ENCODE measurements at regions not wholly inside any gene's neighbourhood (a gene's known extent, or its start where the extent isn't known, plus 50 kb on each side); places are given as distances from the start of the nearest gene placed in this dataset.

- H3K27me3 Mint-ChIP-seq (ENCODE audit: insufficient read depth, unreplicated experiment), result no peaks in the 10 kb centered on the region
- H3K9me3 Mint-ChIP-seq (ENCODE audit: unreplicated experiment), result no peaks in the 10 kb centered on the region
- intact Hi-C loops (cut with micrococcal nuclease), result no loop called here
- H3K27ac Mint-ChIP-seq (ENCODE audit: low read depth, unreplicated experiment), result no peak overlapping the region
- no peak overlapping the region for H3K4me3 Mint-ChIP-seq (ENCODE audit: unreplicated experiment)
- no TSS peak for BruUV-seq (replicated peaks)
- H3K36me3 Mint-ChIP-seq (ENCODE audit: insufficient read depth, unreplicated experiment), result no peaks in the 10 kb centered on the region
- ChIA-PET CTCF (interaction anchor here (1.2 kb wide), 1 partner anchor 8 kb away, joined by 3 read pairs; no protein-coding TSS in a partner anchor), POLR2A (no interaction called here)
- TF ChIP-seq CTCF (IDR thresholded peaks at IDR 0.05; ENCODE audit: unreplicated experiment), result no peak
- H3K4me1 Mint-ChIP-seq (ENCODE audit: insufficient read depth, unreplicated experiment), result no peaks in the 10 kb centered on the region
- no peak for DNase-seq (ENCODE audit: unreplicated experiment)
Measured at GRCh38 chr15:58313304-58313703, 118.5 kb upstream of the LIPC start.

GRCh38 chr15:58313810-58314592 lies 117.8 kb upstream of the LIPC start:
- ChIA-PET POLR2A (interaction anchor here (1.1 to 1.6 kb wide), 2 partner anchors 11 to 27 kb away, joined by 3 to 5 read pairs; no protein-coding TSS in a partner anchor), CTCF (interaction anchor here (0.6 to 1.2 kb wide), 5 partner anchors 8 to 1185 kb away, joined by 3 to 4 read pairs (median 3); no protein-coding TSS in a partner anchor)
- DNase-seq (ENCODE audit: unreplicated experiment), result no peak
- no peaks in the 10 kb centered on the region for H3K27me3 Mint-ChIP-seq (ENCODE audit: insufficient read depth, unreplicated experiment)
- no peaks in the 10 kb centered on the region for H3K4me1 Mint-ChIP-seq (ENCODE audit: insufficient read depth, unreplicated experiment)
- H3K27ac Mint-ChIP-seq (ENCODE audit: low read depth, unreplicated experiment), result no peak overlapping the region
- no peak overlapping the region for H3K4me3 Mint-ChIP-seq (ENCODE audit: unreplicated experiment)
- H3K9me3 Mint-ChIP-seq (ENCODE audit: unreplicated experiment), result no peaks in the 10 kb centered on the region
- no peak for TF ChIP-seq CTCF (IDR thresholded peaks at IDR 0.05; ENCODE audit: unreplicated experiment)
- intact Hi-C loops (cut with micrococcal nuclease), result no loop called here
- H3K36me3 Mint-ChIP-seq (ENCODE audit: insufficient read depth, unreplicated experiment), result no peaks in the 10 kb centered on the region
- BruUV-seq (replicated peaks), result no TSS peak

GRCh38 chr15:58314593-58315216 lies 117.1 kb upstream of the LIPC start:
- Mint-ChIP-seq H3K4me1 (ENCODE audit: insufficient read depth, unreplicated experiment) (no peaks in the 10 kb centered on the region), H3K36me3 (ENCODE audit: insufficient read depth, unreplicated experiment) (no peaks in the 10 kb centered on the region), H3K27me3 (ENCODE audit: insufficient read depth, unreplicated experiment) (no peaks in the 10 kb centered on the region), H3K27ac (ENCODE audit: low read depth, unreplicated experiment) (no peak overlapping the region), H3K4me3 (ENCODE audit: unreplicated experiment) (no peak overlapping the region), H3K9me3 (ENCODE audit: unreplicated experiment) (no peaks in the 10 kb centered on the region)
- CTCF ChIA-PET, result interaction anchor here (0.6 to 1.1 kb wide), 4 partner anchors 10 to 1184 kb away, joined by 3 to 4 read pairs (median 3); no protein-coding TSS in a partner anchor
- intact Hi-C loops (cut with micrococcal nuclease), result no loop called here
- POLR2A ChIA-PET, result interaction anchor here (1.1 to 1.6 kb wide), 2 partner anchors 12 to 28 kb away, joined by 3 to 5 read pairs; no protein-coding TSS in a partner anchor
- BruUV-seq (replicated peaks), result no TSS peak
- TF ChIP-seq CTCF (IDR thresholded peaks at IDR 0.05; ENCODE audit: unreplicated experiment), result no peak
- DNase-seq (ENCODE audit: unreplicated experiment), result no peak

GRCh38 chr15:58318517-58318916 lies 113.3 kb upstream of the LIPC start:
- no peaks in the 10 kb centered on the region for H3K36me3 Mint-ChIP-seq (ENCODE audit: insufficient read depth, unreplicated experiment)
- DNase-seq (ENCODE audit: unreplicated experiment), result no peak
- no peak overlapping the region for H3K27ac Mint-ChIP-seq (ENCODE audit: low read depth, unreplicated experiment)
- H3K9me3 Mint-ChIP-seq (ENCODE audit: unreplicated experiment), result no peaks in the 10 kb centered on the region
- no peaks in the 10 kb centered on the region for H3K4me1 Mint-ChIP-seq (ENCODE audit: insufficient read depth, unreplicated experiment)
- no peaks in the 10 kb centered on the region for H3K27me3 Mint-ChIP-seq (ENCODE audit: insufficient read depth, unreplicated experiment)
- intact Hi-C loops (cut with micrococcal nuclease), result no loop called here
- no TSS peak for BruUV-seq (replicated peaks)
- ChIA-PET CTCF (no interaction called here), POLR2A (interaction anchor here (0.9 kb wide), 1 partner anchor 9 kb away, joined by 3 read pairs; no protein-coding TSS in a partner anchor)
- no peak for TF ChIP-seq CTCF (IDR thresholded peaks at IDR 0.05; ENCODE audit: unreplicated experiment)
- H3K4me3 Mint-ChIP-seq (ENCODE audit: unreplicated experiment), result no peak overlapping the region
